K562 (cell line): ENCODE measurements at regions not wholly inside any gene's neighbourhood (a gene's known extent, or its start where the extent isn't known, plus 50 kb on each side); places are given as distances from the start of the nearest gene placed in this dataset.
A peak's percentile ranks its signal among the peaks of the same experiment; 100 is the strongest.

Experiments
- DMBX1 ChIP-seq: fragments of 250-450 bp; sonication (Bioruptor Pico); IDR thresholded peaks from 2 replicates; pipeline ENCODE4 v1.8.0; 2022; ENCODE audit warnings: inconsistent platforms, mild to moderate bottlenecking, moderate library complexity, borderline replicate concordance
- ETV1 ChIP-seq: fragments of 450-650 bp; conservative IDR thresholded peaks from 2 replicates; pipeline ENCODE4 v1.6.1; 2016; ENCODE audit warnings: missing genetic modification characterization, control low read depth, low read depth, missing compliant biosample characterization
- ID3 ChIP-seq, 2 experiments: fragments of 250-450 bp in 1 of 2; fragments of 450-650 bp in 1 of 2; sonication (Bioruptor Pico) in 1 of 2; IDR thresholded peaks; 2 replicates each; pipeline versions ENCODE4 v1.6.1 to v1.8.0; 2016 to 2021; ENCODE audit warnings: mild to moderate bottlenecking in 2 of 2, moderate library complexity in 2 of 2, missing compliant biosample characterization in 1 of 2, missing genetic modification characterization in 1 of 2
- JUN ChIP-seq, 2 experiments: sonication (generic) in 1 of 2; formaldehyde crosslinking in 1 of 2; IDR thresholded peaks; 2 replicates each; pipeline versions ENCODE4 v1.6.1 to v1.8.0; 2012 to 2022; ENCODE audit warnings: borderline replicate concordance in 2 of 2, mild to moderate bottlenecking in 2 of 2, improper control_type of control experiment in 1 of 2, low read depth in 1 of 2, low read length in 1 of 2, missing genetic modification reagents in 1 of 2
- L3MBTL2 ChIP-seq: fragments of 450-650 bp; IDR thresholded peaks from 2 replicates; pipeline ENCODE4 v1.6.1; 2016; ENCODE audit warnings: mild to moderate bottlenecking, moderate library complexity
- PTTG1 ChIP-seq: fragments of 450-650 bp; IDR thresholded peaks from 2 replicates; pipeline ENCODE4 v1.6.1; 2016; ENCODE audit warnings: low read depth, mild to moderate bottlenecking, missing genetic modification characterization, missing compliant biosample characterization
- RAD21 ChIP-seq, 2 experiments: fragments of 250-450 bp in 1 of 2; fragments of 450-650 bp in 1 of 2; sonication (Bioruptor Pico) in 1 of 2; formaldehyde crosslinking in 1 of 2; IDR thresholded peaks in 1 of 2; conservative IDR thresholded peaks in 1 of 2; 2 replicates each; pipeline versions ENCODE4 v1.4.0 to v1.8.0; 2020 to 2022; ENCODE audit warnings: mild to moderate bottlenecking in 2 of 2, moderate library complexity in 1 of 2
- SIRT6 ChIP-seq: IDR thresholded peaks from one replicate; pipeline ENCODE4 v1.6.1; 2012; ENCODE audit warnings: low read depth, mild to moderate bottlenecking, control low read depth, inconsistent platforms, low read length, moderate library complexity
- SMAD3 ChIP-seq: fragments of 450-650 bp; formaldehyde crosslinking; conservative IDR thresholded peaks from 2 replicates; pipeline ENCODE4 v1.4.0; 2020; ENCODE audit warnings: mild to moderate bottlenecking
- SMAD4 ChIP-seq: fragments of 250-450 bp; sonication (Bioruptor Pico); conservative IDR thresholded peaks from 2 replicates; pipeline ENCODE4 v1.8.0; 2021; ENCODE audit warnings: inconsistent platforms, mild to moderate bottlenecking, moderate library complexity
- TAF9B ChIP-seq: fragments of 450-650 bp; IDR thresholded peaks from 2 replicates; pipeline ENCODE4 v1.6.1; 2018; ENCODE audit warnings: mild to moderate bottlenecking; ENCODE audit not compliant: partially characterized antibody
- U2AF1 ChIP-seq: fragments of 200-400 bp; formaldehyde crosslinking; optimal IDR thresholded peaks from 2 replicates; pipeline ENCODE3; 2017; ENCODE audit warnings: mild to moderate bottlenecking, low read depth, low read length, moderate library complexity
- ZNF384 ChIP-seq: IDR thresholded peaks from 2 replicates; pipeline ENCODE4 v1.6.1; 2012; ENCODE audit warnings: low read depth, low read length, improper control_type of control experiment
- ZNF586 ChIP-seq: fragments of 450-650 bp; formaldehyde crosslinking; conservative IDR thresholded peaks from 2 replicates; pipeline ENCODE4 v1.4.0; 2020; ENCODE audit warnings: mild to moderate bottlenecking, moderate library complexity
- TF ChIP-seq, protein P1 (sequence below): fragments of 450-650 bp; formaldehyde crosslinking; IDR thresholded peaks from 2 replicates; pipeline ENCODE4 v1.4.0; 2020; ENCODE audit warnings: mild to moderate bottlenecking, mixed read lengths
- TF ChIP-seq, protein P2 (sequence below): fragments of 450-650 bp; IDR thresholded peaks from 2 replicates; pipeline ENCODE4 v1.6.1; 2016; ENCODE audit warnings: mild to moderate bottlenecking
- TF ChIP-seq, protein P3 (sequence below), 2 experiments: fragments of 450-650 bp in 1 of 2; sonication (generic) in 1 of 2; formaldehyde crosslinking in 1 of 2; IDR thresholded peaks in 1 of 2; conservative IDR thresholded peaks in 1 of 2; 2 replicates each; pipeline versions ENCODE4 v1.6.1 to v1.8.1; 2016 to 2023; ENCODE audit warnings: mild to moderate bottlenecking in 2 of 2, moderate library complexity in 2 of 2, inconsistent platforms in 1 of 2, missing genetic modification reagents in 1 of 2

GRCh38 chr17:33862772-33863602 is 392.1 kb upstream of the CCL2 start (continued):
- TF ChIP-seq ZNF384 (no peak), ETV1 (no peak), ZNF586 (no peak), SMAD3 (CRISPR knock-in tag) (no peak), PTTG1 (tag) (no peak), U2AF1 (no peak), TAF9B (no peak), JUN (IDR thresholded peaks at IDR 0.05; ENCODE audit: borderline replicate concordance, low read depth, low read length) (0 out of 2 replicates have a peak, but pooled peaks have one; percentile 31), JUN (CRISPR knock-in tag; IDR thresholded peaks at IDR 0.05; ENCODE audit: borderline replicate concordance) (no peak), RAD21 (CRISPR knock-in tag; conservative IDR thresholded peaks at IDR 0.05 in 1 of 2, IDR thresholded peaks at IDR 0.05 in 1 of 2) (no peak), ID3 (CRISPR knock-in tag; IDR thresholded peaks at IDR 0.05) (no peak), ID3 (tag; IDR thresholded peaks at IDR 0.05) (0 out of 2 replicates have a peak, but pooled peaks have one; percentile 20), L3MBTL2 (peak; percentile 75), DMBX1 (CRISPR knock-in tag) (peak; percentile 58; the same call in 1 of the 2 replicates), SIRT6 (no peak), SMAD4 (no peak)
- TF ChIP-seq, protein P1, sequence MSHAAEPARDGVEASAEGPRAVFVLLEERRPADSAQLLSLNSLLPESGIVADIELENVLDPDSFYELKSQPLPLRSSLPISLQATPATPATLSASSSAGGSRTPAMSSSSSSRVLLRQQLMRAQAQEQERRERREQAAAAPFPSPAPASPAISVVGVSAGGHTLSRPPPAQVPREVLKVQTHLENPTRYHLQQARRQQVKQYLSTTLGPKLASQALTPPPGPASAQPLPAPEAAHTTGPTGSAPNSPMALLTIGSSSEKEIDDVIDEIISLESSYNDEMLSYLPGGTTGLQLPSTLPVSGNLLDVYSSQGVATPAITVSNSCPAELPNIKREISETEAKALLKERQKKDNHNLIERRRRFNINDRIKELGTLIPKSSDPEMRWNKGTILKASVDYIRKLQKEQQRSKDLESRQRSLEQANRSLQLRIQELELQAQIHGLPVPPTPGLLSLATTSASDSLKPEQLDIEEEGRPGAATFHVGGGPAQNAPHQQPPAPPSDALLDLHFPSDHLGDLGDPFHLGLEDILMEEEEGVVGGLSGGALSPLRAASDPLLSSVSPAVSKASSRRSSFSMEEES: no peak
- TF ChIP-seq, protein P2, sequence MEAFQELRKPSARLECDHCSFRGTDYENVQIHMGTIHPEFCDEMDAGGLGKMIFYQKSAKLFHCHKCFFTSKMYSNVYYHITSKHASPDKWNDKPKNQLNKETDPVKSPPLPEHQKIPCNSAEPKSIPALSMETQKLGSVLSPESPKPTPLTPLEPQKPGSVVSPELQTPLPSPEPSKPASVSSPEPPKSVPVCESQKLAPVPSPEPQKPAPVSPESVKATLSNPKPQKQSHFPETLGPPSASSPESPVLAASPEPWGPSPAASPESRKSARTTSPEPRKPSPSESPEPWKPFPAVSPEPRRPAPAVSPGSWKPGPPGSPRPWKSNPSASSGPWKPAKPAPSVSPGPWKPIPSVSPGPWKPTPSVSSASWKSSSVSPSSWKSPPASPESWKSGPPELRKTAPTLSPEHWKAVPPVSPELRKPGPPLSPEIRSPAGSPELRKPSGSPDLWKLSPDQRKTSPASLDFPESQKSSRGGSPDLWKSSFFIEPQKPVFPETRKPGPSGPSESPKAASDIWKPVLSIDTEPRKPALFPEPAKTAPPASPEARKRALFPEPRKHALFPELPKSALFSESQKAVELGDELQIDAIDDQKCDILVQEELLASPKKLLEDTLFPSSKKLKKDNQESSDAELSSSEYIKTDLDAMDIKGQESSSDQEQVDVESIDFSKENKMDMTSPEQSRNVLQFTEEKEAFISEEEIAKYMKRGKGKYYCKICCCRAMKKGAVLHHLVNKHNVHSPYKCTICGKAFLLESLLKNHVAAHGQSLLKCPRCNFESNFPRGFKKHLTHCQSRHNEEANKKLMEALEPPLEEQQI: no peak
- TF ChIP-seq, protein P3, sequence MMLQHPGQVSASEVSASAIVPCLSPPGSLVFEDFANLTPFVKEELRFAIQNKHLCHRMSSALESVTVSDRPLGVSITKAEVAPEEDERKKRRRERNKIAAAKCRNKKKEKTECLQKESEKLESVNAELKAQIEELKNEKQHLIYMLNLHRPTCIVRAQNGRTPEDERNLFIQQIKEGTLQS (IDR thresholded peaks at IDR 0.05): peak; percentile 70
- TF ChIP-seq, protein P3 (CRISPR knock-in tag; conservative IDR thresholded peaks at IDR 0.05): no peak
